DND-41 (cell line): ENCODE measurements at regions not wholly inside any gene's neighbourhood (a gene's known extent, or its start where the extent isn't known, plus 50 kb on each side); places are given as distances from the start of the nearest gene placed in this dataset.

ENCODE experiments used
- EZH2 ChIP-seq: IDR thresholded peaks from 3 replicates; pipeline ENCODE4 v1.6.1; 2012; ENCODE audit warnings: borderline replicate concordance, low read depth, mild to moderate bottlenecking, moderate library complexity, low read length, inconsistent platforms; ENCODE audit not compliant: severe bottlenecking
- TF ChIP-seq, protein P1 (sequence below): IDR thresholded peaks from 2 replicates; pipeline ENCODE4 v1.5.1; 2012; ENCODE audit warnings: borderline replicate concordance, low read length, moderate library complexity, mild to moderate bottlenecking; ENCODE audit not compliant: poor library complexity, severe bottlenecking; ENCODE audit errors: extremely low read depth

DNA sequence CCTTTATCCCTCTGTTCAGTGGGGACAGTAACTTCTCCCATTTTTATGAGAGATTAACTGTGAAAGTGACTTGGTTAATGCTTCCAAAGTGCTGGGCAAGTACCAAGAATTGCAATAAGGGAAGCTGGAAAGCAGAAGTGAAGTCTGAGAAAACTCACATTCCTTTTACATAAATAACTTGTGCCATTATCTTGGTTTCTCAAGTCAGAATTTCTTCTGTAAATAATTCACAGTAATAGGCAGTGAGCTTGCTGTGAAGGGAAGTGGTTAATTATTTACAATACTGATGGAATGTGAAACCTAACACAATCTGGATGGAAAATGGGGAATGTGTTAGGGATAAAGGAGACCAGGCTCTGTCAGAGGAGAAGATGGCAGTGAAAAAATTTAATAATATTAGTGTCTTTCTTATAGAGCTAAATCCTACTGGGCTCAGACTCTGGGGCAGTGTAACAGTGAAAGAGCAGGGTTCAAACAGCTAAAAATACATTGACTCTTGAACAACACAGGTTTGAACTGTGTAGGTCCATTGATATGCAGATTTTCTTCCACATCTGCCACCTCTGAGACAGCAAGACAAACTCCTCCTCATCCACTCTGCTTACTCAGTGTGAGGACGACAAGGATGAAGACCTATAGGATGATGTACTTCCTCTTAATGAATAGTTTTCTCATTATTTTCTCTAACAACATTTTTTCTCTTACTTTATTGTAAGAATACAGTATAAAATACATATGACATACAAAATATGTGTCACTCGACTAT, 251.5 kb upstream of the ISX start:
- TF ChIP-seq, protein P1, sequence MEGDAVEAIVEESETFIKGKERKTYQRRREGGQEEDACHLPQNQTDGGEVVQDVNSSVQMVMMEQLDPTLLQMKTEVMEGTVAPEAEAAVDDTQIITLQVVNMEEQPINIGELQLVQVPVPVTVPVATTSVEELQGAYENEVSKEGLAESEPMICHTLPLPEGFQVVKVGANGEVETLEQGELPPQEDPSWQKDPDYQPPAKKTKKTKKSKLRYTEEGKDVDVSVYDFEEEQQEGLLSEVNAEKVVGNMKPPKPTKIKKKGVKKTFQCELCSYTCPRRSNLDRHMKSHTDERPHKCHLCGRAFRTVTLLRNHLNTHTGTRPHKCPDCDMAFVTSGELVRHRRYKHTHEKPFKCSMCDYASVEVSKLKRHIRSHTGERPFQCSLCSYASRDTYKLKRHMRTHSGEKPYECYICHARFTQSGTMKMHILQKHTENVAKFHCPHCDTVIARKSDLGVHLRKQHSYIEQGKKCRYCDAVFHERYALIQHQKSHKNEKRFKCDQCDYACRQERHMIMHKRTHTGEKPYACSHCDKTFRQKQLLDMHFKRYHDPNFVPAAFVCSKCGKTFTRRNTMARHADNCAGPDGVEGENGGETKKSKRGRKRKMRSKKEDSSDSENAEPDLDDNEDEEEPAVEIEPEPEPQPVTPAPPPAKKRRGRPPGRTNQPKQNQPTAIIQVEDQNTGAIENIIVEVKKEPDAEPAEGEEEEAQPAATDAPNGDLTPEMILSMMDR: no peak
- TF ChIP-seq EZH2: no peak
